HepG2 (cell line): ENCODE measurements at regions not wholly inside any gene's neighbourhood (a gene's known extent, or its start where the extent isn't known, plus 50 kb on each side); places are given as distances from the start of the nearest gene placed in this dataset.
A peak's percentile ranks its signal among the peaks of the same experiment; 100 is the strongest.

ENCODE experiments used
- ATAC-seq: fragments of 200-7000 bp; cut with Tn5 transposase; 3 replicates; pipeline ENCODE4 v1.9.1; 2020; ENCODE audit warnings: mild to moderate bottlenecking, moderate library complexity
- BruUV-seq: library from RNA; stranded (reverse); fragments of 400-500 nt; replicated peaks from 2 replicates; lab custom pipeline; 2021; lab: Mats Ljungman, UMichigan
- CTCF ChIA-PET: fragments of 300-600 bp; formaldehyde crosslinking; extraction: SDS; loops from one replicate; lab custom pipeline; 2021; ENCODE audit warnings: low total read pairs, inconsistent platforms, low intra/inter-chr PET ratio; lab: Yijun Ruan, JAX
- POLR2A ChIA-PET: fragments of 350-600 bp; sonication (Branson Sonifier 250); formaldehyde crosslinking; loops from one replicate; lab custom pipeline; 2020; ENCODE audit warnings: antibody characterized with exemption, inconsistent platforms; lab: Yijun Ruan, JAX
- DNase-seq: peaks from one replicate; pipeline ENCODE4 v3.0.0-alpha.2; 2015; ENCODE audit warnings: low spot score
- FAIRE-seq: peaks from 3 replicates; lab custom pipeline; 2011; peaks lifted over from hg19 to GRCh38; lab: Jason Lieb, UNC
- H2AFZ ChIP-seq: one replicate; pipeline ENCODE4 v1.6.1; 2011; ENCODE audit warnings: low read length, inconsistent platforms
- H3K27ac ChIP-seq: fragments of 300-600 bp; 3 replicates; pipeline ENCODE4 v1.8.0; 2011; ENCODE audit warnings: mixed run types, mild to moderate bottlenecking, mixed read lengths, low read length, inconsistent platforms; ENCODE audit not compliant: insufficient read depth; ENCODE audit errors: extremely low read length
- H3K27me3 ChIP-seq, 2 experiments: fragments of 200-600 bp in 1 of 2; 2 replicates in 1 of 2; 3 replicates in 1 of 2; pipeline versions ENCODE4 v1.6.0 to v1.8.0; 2011; ENCODE audit warnings: low read length in 2 of 2, mild to moderate bottlenecking in 2 of 2, moderate library complexity in 2 of 2, inconsistent platforms in 1 of 2; ENCODE audit not compliant: insufficient read depth in 2 of 2, control insufficient read depth in 1 of 2
- H3K36me3 ChIP-seq, 2 experiments: fragments of 200-600 bp in 1 of 2; replicated peaks in 1 of 2; 2 replicates in 1 of 2; 3 replicates in 1 of 2; pipeline versions ENCODE4 v1.5.1 to v1.8.0; 2011; ENCODE audit warnings: low read length in 2 of 2, inconsistent platforms in 1 of 2; ENCODE audit not compliant: insufficient read depth in 2 of 2, control insufficient read depth in 1 of 2
- H3K4me1 ChIP-seq: 2 replicates; pipeline ENCODE4 v1.5.1; 2012; ENCODE audit warnings: low read length, inconsistent platforms; ENCODE audit not compliant: insufficient read depth
- H3K4me2 ChIP-seq: 2 replicates; pipeline ENCODE4 v1.6.0; 2011; ENCODE audit warnings: low read depth, low read length, inconsistent platforms
- H3K4me3 ChIP-seq, 3 experiments: fragments of 200-600 bp in 1 of 3; sonication (generic), shearing (Covaris generic) in 1 of 3; replicated peaks in 1 of 3; 2 replicates each; pipeline ENCODE4 v1.5.1; 2011 to 2016; ENCODE audit warnings: low read length in 3 of 3, inconsistent platforms in 2 of 3, low read depth in 2 of 3, mild to moderate bottlenecking in 2 of 3, control low read depth in 1 of 3, mixed read lengths in 1 of 3; ENCODE audit not compliant: insufficient read depth in 1 of 3
- H3K79me2 ChIP-seq: one replicate; pipeline ENCODE4 v1.6.1; 2011; ENCODE audit warnings: low read length, inconsistent platforms; ENCODE audit not compliant: insufficient read depth
- H3K9ac ChIP-seq: 2 replicates; pipeline ENCODE4 v1.6.0; 2011; ENCODE audit warnings: mild to moderate bottlenecking, low read depth, low read length, inconsistent platforms; ENCODE audit not compliant: insufficient read depth
- H3K9me3 ChIP-seq: 2 replicates; pipeline ENCODE4 v1.5.1; 2012; ENCODE audit warnings: mild to moderate bottlenecking, low read length
- H4K20me1 ChIP-seq: 2 replicates; pipeline ENCODE4 v1.6.0; 2011; ENCODE audit warnings: inconsistent platforms, mild to moderate bottlenecking, low read length, moderate library complexity; ENCODE audit not compliant: insufficient read depth
- ETV5 ChIP-seq: IDR thresholded peaks from 2 replicates; pipeline ENCODE4 v1.6.1; 2018; ENCODE audit warnings: missing biosample characterization, missing genetic modification reagents, inconsistent platforms, borderline replicate concordance
- MATR3 ChIP-seq: sonication (generic); formaldehyde crosslinking; IDR thresholded peaks from 2 replicates; pipeline ENCODE4 v1.4.0; 2020; ENCODE audit warnings: missing genetic modification reagents
- NCOR1 ChIP-seq: fragments of 200-600 bp; sonication (generic); IDR thresholded peaks from 2 replicates; pipeline ENCODE4 v1.7.0; 2017; ENCODE audit warnings: antibody characterized with exemption, low read length, borderline replicate concordance
- PAX8 ChIP-seq: sonication (generic); formaldehyde crosslinking; IDR thresholded peaks from 2 replicates; pipeline ENCODE4 v1.8.0; 2022; ENCODE audit warnings: mild to moderate bottlenecking, missing genetic modification reagents, borderline replicate concordance
- SP2 ChIP-seq: sonication (generic); formaldehyde crosslinking; IDR thresholded peaks from 2 replicates; pipeline ENCODE4 v1.5.1; 2020; ENCODE audit warnings: mild to moderate bottlenecking, missing genetic modification reagents
- STAG1 ChIP-seq: sonication (generic); formaldehyde crosslinking; IDR thresholded peaks from 2 replicates; pipeline ENCODE4 v1.4.0; 2020; ENCODE audit warnings: missing genetic modification reagents
- ZFP36 ChIP-seq: fragments of 150-350 bp; IDR thresholded peaks from 2 replicates; pipeline ENCODE4 v1.6.1; 2018; ENCODE audit warnings: borderline replicate concordance, low read length, low read depth; ENCODE audit not compliant: partially characterized antibody
- ZNF24 ChIP-seq: fragments of 450-650 bp; IDR thresholded peaks from 2 replicates; pipeline ENCODE4 v1.6.1; 2017; ENCODE audit warnings: antibody characterized with exemption, mild to moderate bottlenecking
- ZNF383 ChIP-seq: sonication (generic); formaldehyde crosslinking; IDR thresholded peaks from 2 replicates; pipeline ENCODE4 v1.4.0; 2020; ENCODE audit warnings: missing genetic modification reagents, mild to moderate bottlenecking, borderline replicate concordance
- ZNF550 ChIP-seq: sonication (generic); formaldehyde crosslinking; IDR thresholded peaks from 2 replicates; pipeline ENCODE4 v1.4.0; 2020; ENCODE audit warnings: mild to moderate bottlenecking, missing genetic modification reagents, borderline replicate concordance
- WGBS: methylation state at CpG from one replicate; pipeline ENCODE4 v1.1.6; 2017; ENCODE audit warnings: low lambda C conversion rate; 5-methylcytosine and 5-hydroxymethylcytosine counted together
- in situ Hi-C: cut with HindIII; loops from 2 replicates; pipeline ENCODE4 v1.10.0; 2017; ENCODE audit warnings: low pct_unique_long_range_greater_than_20kb; ENCODE audit not compliant: extremely low pct_ligation_motif_present
- intact Hi-C: fragments of 100-400 bp; cut with micrococcal nuclease; formaldehyde crosslinking; loops from one replicate; pipeline ENCODE4 v1.10.0; 2022; ENCODE audit not compliant: unreplicated experiment
- TF ChIP-seq, protein P1 (sequence below): sonication (generic); formaldehyde crosslinking; IDR thresholded peaks from 2 replicates; pipeline ENCODE4 v1.8.1; 2023; ENCODE audit warnings: mild to moderate bottlenecking, missing genetic modification reagents
- TF ChIP-seq, protein P2 (sequence below): fragments of 450-650 bp; IDR thresholded peaks from 2 replicates; pipeline ENCODE4 v1.6.1; 2017; ENCODE audit warnings: mild to moderate bottlenecking

DNA sequence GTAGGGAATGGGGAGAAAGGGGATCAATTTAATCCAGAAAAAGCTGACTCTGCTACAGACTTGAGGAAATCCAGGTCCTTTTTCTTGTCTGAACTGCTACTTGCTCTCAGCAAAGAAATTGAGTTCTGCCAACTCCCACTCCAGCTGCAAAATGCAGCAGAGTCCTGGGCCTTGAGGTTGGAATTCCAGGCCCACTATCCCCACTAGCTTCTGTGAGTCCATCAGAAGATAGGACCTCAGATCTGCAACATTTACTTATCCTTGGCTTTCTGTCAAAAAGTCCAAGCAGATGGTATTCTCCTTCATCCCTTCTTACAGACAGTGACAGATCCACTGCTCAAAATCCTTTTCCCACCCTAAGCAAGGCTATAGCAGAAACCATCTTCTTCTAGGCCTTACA, 219.2 kb downstream of the ARHGAP12 start (continued):
- TF ChIP-seq ZNF383 (CRISPR knock-in tag) = no peak
- no peak for TF ChIP-seq MATR3 (CRISPR knock-in tag)
- TF ChIP-seq, protein P1, sequence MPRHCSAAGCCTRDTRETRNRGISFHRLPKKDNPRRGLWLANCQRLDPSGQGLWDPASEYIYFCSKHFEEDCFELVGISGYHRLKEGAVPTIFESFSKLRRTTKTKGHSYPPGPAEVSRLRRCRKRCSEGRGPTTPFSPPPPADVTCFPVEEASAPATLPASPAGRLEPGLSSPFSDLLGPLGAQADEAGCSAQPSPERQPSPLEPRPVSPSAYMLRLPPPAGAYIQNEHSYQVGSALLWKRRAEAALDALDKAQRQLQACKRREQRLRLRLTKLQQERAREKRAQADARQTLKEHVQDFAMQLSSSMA (CRISPR knock-in tag) = no peak
- TF ChIP-seq SP2 (CRISPR knock-in tag) = no peak
- no peak for TF ChIP-seq ZFP36
- TF ChIP-seq PAX8 (CRISPR knock-in tag) = no peak

DNA sequence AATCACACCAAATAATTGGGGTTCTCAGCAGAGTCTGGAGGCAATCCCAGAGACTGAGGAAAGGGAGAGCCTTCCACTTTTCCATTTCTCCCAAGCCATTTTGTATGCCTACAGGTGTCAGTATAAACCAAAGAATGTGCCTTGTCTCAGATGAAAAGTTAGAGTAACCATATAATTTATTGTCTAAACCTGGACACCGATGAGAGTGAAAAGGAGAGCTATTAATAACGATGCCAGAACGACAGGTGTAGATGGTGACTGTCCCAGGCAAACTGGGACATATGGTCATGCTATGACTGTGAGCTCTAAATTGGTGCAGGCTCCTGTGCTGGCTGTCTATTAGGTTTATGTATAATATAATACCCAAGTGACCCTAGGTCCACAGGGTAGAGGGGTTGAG, 219.6 kb downstream of the ARHGAP12 start:
- BruUV-seq = no TSS peak
- DNase-seq (no peak), FAIRE-seq (no peak)

More for the DNA sequence above, 219.6 kb downstream of the ARHGAP12 start:
- WGBS = 2% methylated on average over 3 of the region's 3 CpGs
- Histone ChIP-seq H3K36me3 (no peaks in the 10 kb centered on the region), H3K9me3 (peaks cover 6% of the 10 kb centered on the region; the same call in 1 of the 2 replicates), H3K9ac (no peak overlapping the region), H3K27me3 (no peaks in the 10 kb centered on the region), H3K27ac (no peak overlapping the region), H4K20me1 (no peaks in the 10 kb centered on the region), H3K4me1 (peaks cover 9% of the 10 kb centered on the region; the same call in 1 of the 2 replicates), H3K4me3 (no peak overlapping the region), H3K4me2 (no peak overlapping the region), H3K79me2 (no peaks in the 10 kb centered on the region), H2AFZ (no peak overlapping the region)
- intact Hi-C loops (loop anchor here (5.0 kb wide), 1 partner anchor 63 kb away; no protein-coding TSS in a partner anchor), in situ Hi-C loops (no loop called here)
- TF ChIP-seq NCOR1 = no peak
- TF ChIP-seq ZNF550 (CRISPR knock-in tag) = no peak
- TF ChIP-seq ZNF24 = no peak
- TF ChIP-seq ETV5 (CRISPR knock-in tag) = no peak
- TF ChIP-seq, protein P2, sequence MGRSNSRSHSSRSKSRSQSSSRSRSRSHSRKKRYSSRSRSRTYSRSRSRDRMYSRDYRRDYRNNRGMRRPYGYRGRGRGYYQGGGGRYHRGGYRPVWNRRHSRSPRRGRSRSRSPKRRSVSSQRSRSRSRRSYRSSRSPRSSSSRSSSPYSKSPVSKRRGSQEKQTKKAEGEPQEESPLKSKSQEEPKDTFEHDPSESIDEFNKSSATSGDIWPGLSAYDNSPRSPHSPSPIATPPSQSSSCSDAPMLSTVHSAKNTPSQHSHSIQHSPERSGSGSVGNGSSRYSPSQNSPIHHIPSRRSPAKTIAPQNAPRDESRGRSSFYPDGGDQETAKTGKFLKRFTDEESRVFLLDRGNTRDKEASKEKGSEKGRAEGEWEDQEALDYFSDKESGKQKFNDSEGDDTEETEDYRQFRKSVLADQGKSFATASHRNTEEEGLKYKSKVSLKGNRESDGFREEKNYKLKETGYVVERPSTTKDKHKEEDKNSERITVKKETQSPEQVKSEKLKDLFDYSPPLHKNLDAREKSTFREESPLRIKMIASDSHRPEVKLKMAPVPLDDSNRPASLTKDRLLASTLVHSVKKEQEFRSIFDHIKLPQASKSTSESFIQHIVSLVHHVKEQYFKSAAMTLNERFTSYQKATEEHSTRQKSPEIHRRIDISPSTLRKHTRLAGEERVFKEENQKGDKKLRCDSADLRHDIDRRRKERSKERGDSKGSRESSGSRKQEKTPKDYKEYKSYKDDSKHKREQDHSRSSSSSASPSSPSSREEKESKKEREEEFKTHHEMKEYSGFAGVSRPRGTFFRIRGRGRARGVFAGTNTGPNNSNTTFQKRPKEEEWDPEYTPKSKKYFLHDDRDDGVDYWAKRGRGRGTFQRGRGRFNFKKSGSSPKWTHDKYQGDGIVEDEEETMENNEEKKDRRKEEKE = no peak
- TF ChIP-seq STAG1 (CRISPR knock-in tag) = peak; percentile 45
- ChIA-PET POLR2A (no interaction called here), CTCF (interaction anchor here (1.8 kb wide), 1 partner anchor 61 kb away, joined by 9 read pairs; no protein-coding TSS in a partner anchor)
- ATAC-seq = no peak
